GM19238 (cell line): ENCODE measurements at regions not wholly inside any gene's neighbourhood (a gene's known extent, or its start where the extent isn't known, plus 50 kb on each side); places are given as distances from the start of the nearest gene placed in this dataset.
"Not testable (repeated sequence)": the region's sequence is repeated elsewhere in the genome, so short reads cannot be mapped to it uniquely, and the experiment has no call there.

Experiments used
- DNase-seq: peaks from one replicate; pipeline ENCODE4 v3.0.0; 2011; ENCODE audit warnings: low spot score; ENCODE audit not compliant: insufficient read length

DNA sequence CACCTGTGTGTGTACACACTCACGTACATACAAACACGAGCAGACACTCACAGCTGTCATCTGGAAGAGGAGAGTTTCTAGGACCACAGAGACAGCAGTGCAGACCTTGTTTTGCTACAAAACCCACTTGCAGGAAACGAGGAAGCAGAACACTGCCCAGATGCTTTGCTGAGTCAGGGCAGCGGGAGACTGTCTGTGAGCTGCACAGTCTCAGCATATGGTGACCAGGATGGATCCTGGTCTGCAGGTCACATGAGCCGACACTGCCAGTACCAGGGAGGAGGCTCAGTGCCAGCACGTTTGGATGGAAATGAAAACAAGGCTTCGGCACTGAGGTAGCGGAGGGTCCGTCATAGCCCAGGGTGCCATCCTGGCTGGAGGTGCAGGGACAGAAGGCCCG is 117.6 kb upstream of the DPP6 start:
- DNase-seq: no peak

DNA sequence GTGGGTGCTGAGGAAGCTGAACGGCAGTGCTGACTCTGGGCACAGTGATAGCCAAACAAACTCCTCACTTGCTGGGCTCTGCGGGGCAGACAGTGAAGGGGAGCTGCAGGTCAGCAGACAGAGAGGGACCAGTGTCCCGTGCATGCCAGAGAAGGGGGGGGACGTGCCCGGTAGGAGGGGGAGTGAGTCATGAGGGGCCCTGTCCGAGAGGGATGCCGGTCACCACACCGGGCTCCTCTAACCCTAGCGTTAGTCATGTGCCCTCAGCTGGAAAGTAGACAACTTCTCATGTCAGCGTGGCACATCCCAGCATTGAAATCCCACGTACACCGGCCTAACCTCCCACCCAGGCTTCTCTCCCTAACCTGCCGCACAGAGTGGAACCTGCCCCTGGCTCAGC is 117.1 kb upstream of the DPP6 start:
- DNase-seq: no peak

DNA sequence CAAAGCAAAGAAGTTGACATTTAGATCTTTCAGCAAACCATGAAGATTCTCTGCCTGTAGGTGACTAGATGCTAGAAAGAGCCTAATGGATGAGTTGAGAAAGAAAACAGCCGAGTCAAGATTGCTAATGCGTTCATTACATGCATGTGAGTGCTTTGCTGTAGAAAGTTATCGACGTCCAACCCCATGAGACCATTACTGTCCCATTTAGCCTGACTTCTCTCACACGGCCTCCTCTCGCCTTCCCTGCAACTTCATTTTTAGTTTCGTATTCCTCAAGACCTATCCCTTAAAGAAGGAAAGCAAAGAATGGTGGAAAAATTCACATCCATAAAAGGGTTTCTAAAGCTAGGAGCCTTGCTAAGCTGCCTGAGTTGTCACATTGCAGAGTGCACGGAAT is 113.7 kb upstream of the DPP6 start:
- no peak for DNase-seq

DNA sequence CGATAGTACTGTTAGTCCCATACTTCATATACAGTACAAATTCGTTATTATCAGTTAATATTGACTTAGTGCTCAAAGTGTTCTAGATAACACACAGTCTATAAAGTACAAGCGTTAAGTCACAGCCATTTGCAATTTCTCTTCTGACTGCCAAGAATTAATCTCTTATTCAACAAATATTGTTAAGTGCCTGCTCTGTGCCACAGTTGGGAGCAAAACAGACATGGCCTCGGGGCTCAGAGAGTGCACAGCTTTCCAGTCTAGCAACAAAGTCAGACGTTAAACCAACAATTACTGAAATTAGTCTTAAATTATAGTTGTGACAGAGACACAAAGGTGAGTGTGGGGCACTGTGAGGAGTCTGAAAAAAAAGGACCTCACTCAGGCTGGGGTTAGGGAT is 113.0 kb upstream of the DPP6 start:
- no peak for DNase-seq

DNA sequence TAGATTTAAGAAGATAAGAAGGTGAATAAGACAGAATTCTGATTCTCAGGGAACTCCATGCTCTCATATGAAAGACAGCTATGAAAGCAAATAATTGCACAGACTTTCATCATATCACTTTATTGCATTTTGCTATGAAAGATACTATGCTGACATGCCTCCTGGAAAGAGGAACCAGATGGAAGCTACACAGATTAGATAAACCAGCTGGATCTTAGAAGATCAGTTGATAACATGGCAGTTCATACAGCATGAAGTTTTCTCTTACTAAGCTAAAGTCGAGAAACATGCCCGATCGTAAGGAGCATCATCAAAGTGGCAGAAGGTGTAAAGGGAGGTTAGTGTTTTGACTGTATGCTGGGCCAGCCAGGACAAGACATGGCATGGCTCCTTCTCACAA is 112.5 kb upstream of the DPP6 start:
- no peak for DNase-seq

DNA sequence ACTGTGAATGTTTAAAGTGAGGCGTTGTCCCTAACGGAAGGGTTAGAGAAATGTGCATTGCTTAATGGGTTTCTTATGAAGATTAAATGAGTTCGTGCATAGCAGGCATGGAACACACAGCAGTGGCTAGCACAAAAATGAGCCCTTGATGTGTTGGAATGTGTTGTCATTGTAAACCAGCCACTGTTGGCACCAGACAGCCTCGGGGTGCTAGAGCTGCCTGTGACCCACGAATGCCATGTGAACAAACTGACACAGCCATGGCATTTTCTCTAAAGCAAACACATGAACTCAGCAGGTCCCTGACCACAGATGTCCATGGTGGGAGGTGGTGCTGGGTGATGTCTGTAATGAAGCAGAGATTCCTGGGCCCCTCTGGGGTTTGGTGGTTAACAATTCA is 111.1 kb upstream of the DPP6 start:
- DNase-seq: no peak

DNA sequence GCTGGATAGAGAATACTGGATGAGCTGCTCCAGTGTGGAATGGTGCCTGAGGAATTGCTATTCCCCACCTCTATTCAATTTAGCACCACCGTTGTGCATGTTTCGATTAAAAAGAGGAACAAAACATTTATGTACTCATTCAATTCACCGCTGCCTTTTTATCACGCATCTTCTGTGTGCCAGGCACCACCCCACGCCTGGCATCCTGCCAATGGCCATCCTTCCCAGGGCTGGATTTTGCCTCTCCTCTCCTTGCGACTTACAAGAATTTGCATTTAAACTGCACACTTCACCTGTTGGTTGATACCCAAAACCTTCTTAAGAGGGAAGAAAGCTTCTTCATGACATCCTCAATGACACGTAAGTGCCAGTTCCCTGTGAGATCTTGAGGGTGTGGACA is 110.2 kb upstream of the DPP6 start:
- no peak for DNase-seq

DNA sequence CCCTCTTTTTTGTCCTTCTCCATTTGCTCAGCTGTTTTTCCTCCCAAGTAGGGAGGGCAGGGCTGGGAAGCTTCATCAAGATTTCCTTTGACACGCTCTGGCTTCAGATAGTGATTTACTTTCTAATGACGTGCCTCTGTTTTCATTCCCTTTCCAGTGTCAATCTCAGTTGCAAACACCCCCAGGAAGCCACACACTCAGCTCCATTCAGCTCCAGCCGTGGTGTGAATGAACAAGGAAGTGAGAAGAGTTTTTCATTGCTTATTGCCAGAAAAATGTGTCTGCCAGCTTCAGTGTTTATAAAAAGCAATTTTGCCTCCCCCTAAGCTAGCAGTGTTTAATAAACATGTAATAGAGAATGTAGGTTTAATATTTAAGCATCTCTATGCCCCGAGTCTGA is 108.7 kb upstream of the DPP6 start:
- DNase-seq: no peak

DNA sequence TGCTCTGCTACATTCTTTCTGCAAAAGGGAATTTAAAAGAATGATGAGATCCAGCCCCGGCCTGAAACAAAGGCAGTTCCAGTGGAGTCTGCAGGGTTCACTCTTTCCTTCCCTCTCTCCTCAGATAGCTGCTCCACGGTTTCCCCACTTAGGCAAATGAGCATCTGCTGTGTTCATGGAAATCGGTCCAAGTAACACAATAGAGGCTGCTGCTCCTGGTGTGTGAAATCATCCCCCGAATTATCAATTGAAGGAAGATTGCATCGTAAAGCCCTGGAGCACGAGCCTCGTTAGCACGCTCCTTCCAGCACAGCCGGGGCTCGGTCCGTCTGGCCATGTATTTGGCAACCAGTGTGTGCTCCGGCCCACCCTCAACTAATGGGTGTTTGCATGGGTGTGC is 108.3 kb upstream of the DPP6 start:
- DNase-seq: no peak

DNA sequence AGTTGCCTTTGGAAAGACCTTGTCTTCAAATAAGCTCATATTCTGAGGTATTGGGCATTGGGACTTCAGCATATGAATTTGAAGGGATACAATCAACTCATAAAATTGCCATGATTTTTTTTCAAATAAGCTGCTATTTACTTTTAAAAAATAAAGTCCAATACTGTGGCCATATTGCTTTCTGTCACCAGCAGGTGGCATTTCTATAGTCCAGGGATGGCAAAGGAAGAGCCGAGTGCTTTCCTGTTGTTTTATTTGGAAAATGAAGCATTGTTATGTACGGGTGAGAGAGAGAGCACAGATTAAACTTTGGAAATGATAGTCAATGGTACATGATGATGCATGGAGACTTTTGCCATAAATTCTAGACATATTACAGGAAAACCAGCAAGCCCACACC is 104.1 kb upstream of the DPP6 start:
- no peak for DNase-seq

DNA sequence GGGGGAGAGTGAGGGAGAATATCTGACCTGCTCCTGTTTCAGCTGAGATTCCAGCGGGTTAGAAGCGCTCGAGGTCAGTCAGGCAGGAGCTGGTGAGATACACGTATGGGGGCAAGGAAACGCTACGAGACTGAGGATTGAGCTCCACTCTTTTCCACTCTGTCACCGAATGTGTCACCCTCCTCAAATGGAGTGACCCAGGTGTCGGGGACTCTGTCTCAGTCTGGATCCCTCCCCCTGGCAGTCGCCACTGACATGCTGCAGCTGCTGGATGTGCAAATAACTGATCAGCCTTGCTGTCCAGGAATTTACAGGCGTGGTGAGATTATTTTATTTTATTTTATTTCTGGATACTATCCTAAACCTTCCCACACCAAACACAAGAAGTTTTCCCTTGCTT is 100.9 kb upstream of the DPP6 start:
- DNase-seq: no peak

DNA sequence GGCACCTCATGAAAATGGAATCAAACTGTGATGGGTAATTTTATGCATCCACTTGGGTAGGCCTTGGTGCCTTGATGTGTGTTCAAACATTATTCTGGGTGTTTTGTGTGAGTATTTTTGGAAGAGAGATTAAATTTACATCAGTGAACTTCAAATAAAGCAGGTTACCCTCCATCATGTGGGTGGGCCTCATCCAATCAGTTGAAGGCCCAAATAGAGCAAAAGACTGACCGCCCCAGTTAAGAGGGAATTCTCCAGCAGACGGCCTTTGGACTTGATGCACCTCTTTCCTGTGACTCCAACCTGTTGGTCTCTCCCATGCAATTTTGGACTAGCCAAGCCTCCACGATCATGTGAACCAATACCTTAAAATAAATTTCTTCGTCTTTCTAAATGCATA is 97.7 kb upstream of the DPP6 start:
- no peak for DNase-seq

DNA sequence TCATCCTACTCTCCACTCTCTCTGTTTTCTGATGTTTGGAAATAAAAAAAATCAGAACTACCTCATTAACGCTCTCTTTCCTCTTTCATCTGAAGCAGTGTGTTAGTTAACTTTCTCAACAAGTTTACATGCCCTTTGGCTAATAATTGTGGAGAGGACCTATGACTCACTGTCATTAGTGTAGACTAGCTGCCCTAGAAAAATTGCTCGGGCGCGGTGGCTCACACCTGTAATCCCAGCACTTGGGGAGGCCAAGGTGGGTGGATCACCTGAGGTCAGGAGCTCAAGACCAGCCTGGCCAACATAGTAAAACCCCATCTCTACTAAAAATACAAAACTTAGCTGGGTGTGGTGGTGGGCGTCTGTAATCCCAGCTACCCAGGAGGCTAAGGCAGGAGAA is 94.5 kb upstream of the DPP6 start:
- DNase-seq: not testable (repeated sequence)

DNA sequence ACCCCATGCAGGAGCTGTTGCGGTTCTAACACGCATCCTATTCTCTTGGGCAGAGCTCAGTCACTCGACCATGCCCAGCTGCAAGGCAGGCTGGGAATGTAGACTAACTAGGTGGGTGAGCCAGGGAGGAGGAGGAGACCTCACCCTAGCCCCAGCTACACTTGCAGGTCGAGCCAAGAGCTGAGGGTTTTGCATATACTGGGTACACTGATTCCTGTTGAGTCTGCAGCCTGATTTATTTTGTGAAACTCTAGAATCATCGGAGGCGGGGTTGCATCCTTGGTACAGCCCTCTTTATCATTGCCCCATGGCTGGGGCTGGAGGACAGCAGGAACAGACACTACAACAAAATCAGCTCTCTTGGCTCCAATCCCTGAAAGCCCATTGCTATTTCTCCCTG is 93.8 kb upstream of the DPP6 start:
- not testable (repeated sequence) for DNase-seq

DNA sequence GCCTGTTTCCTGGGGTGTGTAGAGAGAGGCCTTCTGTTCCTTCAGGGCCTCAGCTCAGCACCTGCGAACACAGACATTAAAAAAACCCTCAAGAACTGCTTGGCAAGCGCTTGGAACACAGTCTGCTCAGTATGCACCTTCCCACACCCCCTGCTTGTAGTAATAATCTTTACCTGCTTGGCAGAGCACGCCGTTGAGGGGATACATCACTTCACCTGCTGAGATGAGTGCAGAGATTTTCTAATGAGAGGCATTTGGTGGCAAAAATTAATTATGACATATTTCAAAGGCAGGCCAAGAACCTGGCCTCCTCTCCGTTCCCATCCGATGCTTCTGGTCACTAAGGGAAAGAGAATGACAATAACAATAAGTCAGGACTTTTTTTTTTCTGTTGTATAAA is 93.4 kb upstream of the DPP6 start:
- not testable (repeated sequence) for DNase-seq

DNA sequence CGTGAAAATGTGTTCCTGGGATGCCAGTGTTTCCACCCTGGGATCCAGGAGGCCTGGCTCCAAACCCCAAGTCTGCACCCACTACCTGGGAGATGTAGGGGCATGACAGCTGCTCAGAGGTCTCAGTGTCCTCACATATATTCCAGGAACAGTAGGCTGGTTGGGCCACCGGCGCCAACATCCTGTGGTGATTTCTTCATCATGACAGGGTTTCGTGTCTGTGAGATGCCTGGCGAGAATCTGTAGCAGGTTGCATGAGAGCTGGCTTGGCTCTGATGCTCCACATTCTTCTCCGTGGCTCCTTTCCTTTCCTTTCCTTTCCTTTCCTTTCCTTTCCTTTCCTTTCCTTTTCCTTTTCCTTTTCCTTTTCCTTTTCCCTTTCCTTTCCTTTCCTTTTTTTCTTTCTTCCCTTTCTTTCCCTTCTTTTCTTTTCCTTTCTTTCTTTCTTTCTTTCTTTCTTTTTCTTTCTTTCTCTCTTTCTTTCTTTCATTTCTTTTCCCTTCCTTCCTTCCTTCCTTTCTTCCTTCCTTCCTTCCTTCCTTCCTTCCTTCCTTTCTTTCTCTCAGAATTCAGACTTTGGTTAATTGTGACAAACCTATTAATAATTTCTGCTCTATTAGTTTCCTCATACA is 87.6 kb upstream of the DPP6 start:
- not testable (repeated sequence) for DNase-seq

DNA sequence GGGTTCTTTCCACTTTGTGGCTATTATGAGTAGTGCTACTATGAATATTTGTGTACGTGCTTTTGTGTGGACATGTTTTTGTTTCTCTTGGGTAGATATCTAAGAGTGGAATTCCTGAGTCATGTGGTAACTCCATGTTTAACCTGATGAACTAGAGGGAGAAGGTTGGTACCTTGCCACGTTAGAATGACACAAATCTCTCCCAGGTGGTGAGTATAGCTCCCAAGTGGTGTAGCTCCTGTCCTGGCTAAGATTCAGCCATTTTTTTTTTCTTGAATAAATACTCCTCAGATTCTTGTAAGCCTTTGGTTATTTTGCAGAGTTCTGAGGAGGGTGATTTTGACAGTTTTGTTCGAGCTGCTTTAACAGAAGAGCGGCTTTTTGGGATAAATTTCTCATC is 83.2 kb upstream of the DPP6 start:
- DNase-seq: not testable (repeated sequence)

DNA sequence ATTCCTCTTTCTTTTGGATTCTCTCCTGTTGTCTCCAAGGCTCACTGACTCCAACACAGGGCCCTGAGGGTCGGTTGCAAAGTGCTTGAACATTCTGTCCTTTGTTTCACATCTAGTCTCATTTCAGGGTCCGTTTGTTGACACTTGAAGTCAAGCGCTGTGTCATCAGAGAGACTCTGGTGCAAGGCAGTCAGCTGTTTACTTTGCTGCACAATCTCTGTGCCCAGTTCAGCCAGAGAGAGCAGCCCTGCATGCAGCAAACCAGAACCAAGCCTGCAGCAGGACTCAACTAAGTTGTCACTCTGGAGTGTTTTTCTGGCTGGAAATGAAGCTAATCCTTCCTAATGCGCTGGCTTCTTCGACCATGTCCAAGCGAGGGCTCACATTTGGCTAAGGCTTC is 77.6 kb upstream of the DPP6 start:
- not testable (repeated sequence) for DNase-seq

DNA sequence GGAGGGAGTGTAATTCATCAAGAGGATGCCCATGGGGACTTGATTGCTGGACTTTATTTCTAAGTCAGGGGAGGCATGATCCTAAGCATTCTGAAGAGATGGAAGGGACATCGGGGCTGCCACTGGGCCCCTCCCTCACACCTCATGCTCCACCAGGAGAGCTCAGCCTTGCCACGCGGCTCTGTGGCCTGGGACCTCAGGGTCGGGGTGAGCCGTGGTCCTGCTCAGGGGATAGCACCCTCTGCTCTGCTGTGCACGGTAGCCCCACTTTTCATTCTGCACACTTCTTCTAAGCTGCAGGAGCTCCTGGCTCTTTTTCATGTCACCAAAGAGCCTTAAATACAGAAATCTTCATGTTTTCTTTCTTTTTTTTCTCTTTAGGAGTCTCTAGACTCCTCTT is 75.5 kb upstream of the DPP6 start:
- DNase-seq: not testable (repeated sequence)

DNA sequence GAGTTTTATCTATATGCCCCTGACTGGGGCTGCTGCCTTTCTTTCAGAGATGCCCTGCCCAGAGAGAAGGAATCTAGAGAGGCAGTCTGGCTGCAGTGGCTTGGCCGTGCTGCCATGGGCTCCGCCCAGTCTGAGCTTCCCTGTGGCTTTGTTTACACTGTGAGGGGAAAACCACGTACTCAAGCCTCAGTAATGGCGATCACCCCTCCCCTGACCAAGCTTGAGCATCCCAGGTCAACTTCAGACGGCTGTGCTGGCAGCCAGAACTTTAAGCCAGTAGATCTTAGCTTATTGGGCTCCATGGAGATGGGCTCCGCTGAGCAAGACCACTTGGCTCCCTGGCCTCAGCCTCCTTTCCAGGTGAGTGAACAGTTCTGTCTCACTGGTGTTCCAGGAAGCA is 69.0 kb upstream of the DPP6 start:
- not testable (repeated sequence) for DNase-seq

DNA sequence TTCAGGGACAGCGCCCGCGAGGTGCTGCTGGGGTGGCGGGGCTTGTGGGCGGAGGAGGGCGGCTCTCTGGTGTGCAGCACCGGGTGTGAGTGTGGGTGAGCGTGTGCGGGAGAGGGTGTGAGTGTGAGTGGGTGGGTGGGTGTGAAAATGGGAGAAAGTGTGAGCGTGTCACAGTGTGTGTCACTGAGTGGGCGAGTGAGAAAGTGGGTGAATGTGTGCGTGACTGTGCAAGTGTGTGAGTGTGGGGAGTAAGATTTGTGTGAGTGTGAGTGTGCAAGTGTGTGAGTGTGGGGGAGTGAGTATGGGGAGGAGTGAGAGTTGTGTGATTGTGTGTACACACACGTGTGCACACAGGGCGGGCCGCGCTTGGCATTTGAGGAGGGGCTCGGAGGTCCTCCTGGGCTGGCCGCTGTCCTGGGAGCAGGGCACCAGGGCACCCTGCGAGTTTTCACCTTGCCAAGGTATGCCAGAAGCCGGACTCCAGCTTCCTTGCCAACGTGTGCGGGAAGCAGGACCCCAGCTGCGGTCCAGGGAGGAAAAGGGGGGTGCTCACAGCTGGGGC is 63.1 kb upstream of the DPP6 start:
- not testable (repeated sequence) for DNase-seq

DNA sequence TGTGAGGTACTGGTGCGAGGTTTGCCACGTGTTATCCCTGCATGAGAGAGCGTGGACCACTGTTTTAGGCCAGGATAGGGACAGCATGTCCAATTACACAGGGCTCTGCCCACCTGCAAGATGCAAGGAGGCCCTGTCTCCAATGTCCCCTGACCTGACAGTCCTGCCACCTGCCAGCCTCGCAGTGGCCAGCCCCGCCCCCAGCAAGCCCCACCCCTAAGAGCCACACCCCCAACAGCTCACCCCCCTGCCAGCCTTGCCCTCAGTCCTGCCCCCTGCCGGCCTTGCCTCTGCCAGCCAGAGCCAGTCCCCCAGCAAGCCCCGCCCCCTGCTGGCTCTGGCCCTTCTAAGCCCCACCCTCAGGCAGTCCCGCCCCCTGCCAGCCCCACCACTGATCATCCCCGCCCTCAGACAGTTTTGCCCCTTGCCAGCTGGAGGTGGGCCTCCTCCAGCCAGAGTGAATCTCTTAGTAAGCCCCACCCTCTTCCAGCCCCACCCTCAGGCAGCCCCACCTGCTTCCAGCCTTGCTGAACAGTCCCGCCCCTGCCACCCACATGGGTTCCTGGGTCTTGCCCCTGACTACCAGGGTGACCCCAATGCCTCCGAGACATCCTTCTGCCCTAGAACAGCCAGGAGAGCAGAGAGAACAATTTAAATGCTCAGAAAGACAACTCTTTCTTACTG is 62.3 kb upstream of the DPP6 start:
- DNase-seq: not testable (repeated sequence)

DNA sequence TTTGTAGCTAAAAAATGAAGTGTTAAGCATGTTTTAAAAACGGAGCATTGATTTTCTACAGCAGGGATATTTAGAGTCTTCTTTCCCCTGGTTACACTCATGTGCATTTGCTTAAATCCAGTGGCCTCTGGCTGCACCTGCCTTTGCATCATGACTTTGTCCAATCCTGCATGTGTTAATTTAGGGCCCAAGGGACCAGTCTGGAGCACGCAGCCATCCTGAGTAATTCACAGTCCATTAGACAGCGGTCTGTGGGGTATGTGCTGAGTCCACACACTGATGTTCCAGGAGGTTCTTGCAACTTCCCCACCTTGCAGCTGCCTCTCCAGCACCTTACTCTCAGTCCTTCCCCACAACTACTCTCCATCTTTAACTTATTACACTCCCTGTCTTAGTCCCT is 60.7 kb upstream of the DPP6 start:
- not testable (repeated sequence) for DNase-seq
